GM12878 (cell line): ENCODE measurements at regions not wholly inside any gene's neighbourhood (a gene's known extent, or its start where the extent isn't known, plus 50 kb on each side); places are given as distances from the start of the nearest gene placed in this dataset.
"Not testable (repeated sequence)": the region's sequence is repeated elsewhere in the genome, so short reads cannot be mapped to it uniquely, and the experiment has no call there.

Source experiments
- ATAC-seq: fragments of 200-7000 bp; cut with Tn5 transposase; 3 replicates; pipeline ENCODE4 v1.9.1; 2020; ENCODE audit warnings: mild to moderate bottlenecking, moderate library complexity
- BruUV-seq: library from RNA; stranded (reverse); fragments of 400-500 nt; replicated peaks from 2 replicates; lab custom pipeline; 2021; lab: Mats Ljungman, UMichigan
- CTCF ChIA-PET: fragments of 300-600 bp; sonication (Branson Sonifier 250); formaldehyde crosslinking; extraction: SDS; loops from one replicate; lab custom pipeline; 2021; ENCODE audit warnings: inconsistent platforms; lab: Yijun Ruan, JAX
- POLR2A ChIA-PET: fragments of 350-600 bp; formaldehyde crosslinking; extraction: SDS; loops from one replicate; lab custom pipeline; 2021; ENCODE audit warnings: inconsistent platforms; lab: Charles Lee
- RAD21 ChIA-PET: fragments of 300-600 bp; sonication (Branson Sonifier 250); formaldehyde crosslinking; loops from one replicate; lab custom pipeline; 2023; ENCODE audit warnings: antibody characterized with exemption; ENCODE audit not compliant: unreplicated experiment; lab: Charles Lee
- SMC1A ChIA-PET: fragments of 300-600 bp; sonication (Branson Sonifier 250); formaldehyde crosslinking; loops from one replicate; lab custom pipeline; 2023; ENCODE audit not compliant: unreplicated experiment, uncharacterized antibody; lab: Charles Lee
- DNase-seq: peaks from one replicate; pipeline ENCODE4 v3.0.0-alpha.2; 2011; ENCODE audit warnings: low read depth, low spot score
- FAIRE-seq: peaks from 3 replicates; lab custom pipeline; 2011; peaks lifted over from hg19 to GRCh38; lab: Jason Lieb, UNC
- H2AFZ ChIP-seq: 2 replicates; pipeline ENCODE4 v1.6.0; 2011; ENCODE audit warnings: low read depth, low read length, control low read depth; ENCODE audit not compliant: control insufficient read depth
- H3K27ac ChIP-seq: 2 replicates; pipeline ENCODE4 v1.5.1; 2011; ENCODE audit warnings: control low read depth; ENCODE audit not compliant: control insufficient read depth, insufficient read depth
- H3K27me3 ChIP-seq, 2 experiments: replicated peaks in 1 of 2; 2 replicates each; pipeline versions ENCODE4 v1.6.0 to v1.6.1; 2011; ENCODE audit warnings: low read length in 1 of 2; ENCODE audit not compliant: control insufficient read depth in 2 of 2, insufficient read depth in 2 of 2
- H3K36me3 ChIP-seq, 2 experiments: 2 replicates each; pipeline ENCODE4 v1.5.1; 2011; ENCODE audit warnings: low read length in 1 of 2; ENCODE audit not compliant: control insufficient read depth in 2 of 2, insufficient read depth in 2 of 2
- H3K4me1 ChIP-seq: 2 replicates; pipeline ENCODE4 v1.6.1; 2011; ENCODE audit warnings: mild to moderate bottlenecking, low read length, moderate library complexity, mixed read lengths; ENCODE audit not compliant: control insufficient read depth, insufficient read depth
- H3K4me2 ChIP-seq: 2 replicates; pipeline ENCODE4 v1.6.0; 2011; ENCODE audit warnings: control low read depth; ENCODE audit not compliant: control insufficient read depth, insufficient read depth
- H3K4me3 ChIP-seq: fragments of 200-600 bp; sonication (generic); 2 replicates; pipeline ENCODE4 v1.5.1; 2016
- H3K79me2 ChIP-seq: 2 replicates; pipeline ENCODE4 v1.6.0; 2011; ENCODE audit warnings: low read length; ENCODE audit not compliant: control insufficient read depth, insufficient read depth
- H3K9ac ChIP-seq: 2 replicates; pipeline ENCODE4 v1.8.0; 2011; ENCODE audit warnings: low read length, control low read depth, mixed read lengths; ENCODE audit not compliant: control insufficient read depth, insufficient read depth
- H3K9me3 ChIP-seq: replicated peaks from 3 replicates; pipeline ENCODE4 v1.5.1; 2011; ENCODE audit warnings: mild to moderate bottlenecking, low read length; ENCODE audit not compliant: control insufficient read depth, insufficient read depth
- H4K20me1 ChIP-seq: 2 replicates; pipeline ENCODE4 v1.6.0; 2011; ENCODE audit not compliant: control insufficient read depth, insufficient read depth
- EP300 ChIP-seq, 2 experiments: fragments of 150-350 bp in 1 of 2; IDR thresholded peaks; 2 replicates each; pipeline ENCODE4 v1.6.1; 2011 to 2012; ENCODE audit warnings: low read depth in 2 of 2, low read length in 2 of 2, borderline replicate concordance in 1 of 2, improper control_type of control experiment in 1 of 2, inconsistent platforms in 1 of 2; ENCODE audit not compliant: control insufficient read depth in 1 of 2
- IKZF2 ChIP-seq, 2 experiments: fragments of 450-650 bp; IDR thresholded peaks; 2 replicates each; pipeline ENCODE4 v1.6.1; 2017; ENCODE audit warnings: mild to moderate bottlenecking in 2 of 2, moderate library complexity in 2 of 2
- RUNX3 ChIP-seq: IDR thresholded peaks from 2 replicates; pipeline ENCODE4 v1.6.1; 2012; ENCODE audit warnings: low read length, inconsistent platforms
- WGBS: methylation state at CpG from one replicate; pipeline ENCODE4 v1.1.6; 2016; ENCODE audit warnings: low lambda C conversion rate; ENCODE audit not compliant: insufficient replicate concordance, insufficient coverage; ENCODE audit errors: missing lambda C conversion rate; 5-methylcytosine and 5-hydroxymethylcytosine counted together
- in situ Hi-C: fragments of 300-500 bp; cut with MboI; formaldehyde crosslinking; loops from 9 replicates; pipeline ENCODE4 v1.14.3; 2018; ENCODE audit warnings: mixed read lengths
- intact Hi-C: fragments of 100-400 bp; cut with micrococcal nuclease; formaldehyde crosslinking; loops from one replicate; pipeline ENCODE4 v1.14.2; 2022; ENCODE audit not compliant: unreplicated experiment
- TF ChIP-seq, protein P1 (sequence below): fragments of 450-650 bp; IDR thresholded peaks from 2 replicates; pipeline ENCODE4 v1.6.1; 2016; ENCODE audit warnings: mild to moderate bottlenecking
- TF ChIP-seq, protein P2 (sequence below): fragments of 450-650 bp; IDR thresholded peaks from 2 replicates; pipeline ENCODE4 v1.6.1; 2017; ENCODE audit warnings: low read depth, mild to moderate bottlenecking, moderate library complexity

DNA sequence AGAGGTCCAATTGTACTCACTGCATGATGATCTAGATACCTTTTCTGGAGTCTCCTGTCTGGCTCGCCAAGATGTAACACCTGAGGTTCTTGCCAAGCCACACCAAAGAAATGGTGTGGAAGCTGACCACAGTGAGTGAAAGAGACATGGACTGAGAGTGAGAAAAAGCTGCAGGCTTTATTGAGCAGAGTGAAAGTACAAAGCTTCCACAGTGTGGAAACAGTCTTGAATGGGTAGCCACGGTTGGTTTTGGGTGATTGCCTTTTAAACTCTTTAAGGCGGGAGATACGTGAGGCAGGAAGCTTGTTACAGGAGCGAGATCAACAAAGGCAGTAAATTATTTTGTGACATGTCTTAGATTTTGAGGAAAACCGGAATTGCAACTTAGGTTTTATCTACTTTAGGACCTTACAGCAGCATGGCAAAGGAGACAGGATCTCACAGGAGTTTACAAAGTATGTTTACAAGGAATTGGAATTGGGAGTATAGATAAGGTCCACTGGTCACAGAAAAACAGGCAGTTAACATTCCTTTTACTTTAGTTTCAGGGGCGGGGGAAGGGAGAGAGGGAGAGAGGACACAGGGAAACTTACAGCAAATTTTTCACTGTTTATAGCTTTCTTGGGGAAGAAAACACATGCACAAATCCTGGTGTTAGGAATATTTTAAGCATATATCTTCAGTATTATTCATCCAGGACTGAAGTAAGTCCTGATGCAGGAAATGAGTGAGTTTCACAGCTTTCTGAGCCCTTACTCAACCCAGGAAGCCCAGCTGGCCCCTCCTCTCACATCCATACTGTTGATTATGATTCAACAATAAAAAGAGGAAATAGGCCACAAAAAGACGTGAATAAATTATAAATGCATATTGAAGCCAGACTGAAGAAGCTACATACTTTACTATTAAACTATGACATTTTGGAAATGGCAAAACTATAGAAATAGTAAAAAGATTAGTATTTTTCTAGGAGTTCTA, 257.6 kb upstream of the MBL2 start:
- ChIA-PET CTCF (interaction anchor here (0.7 to 1.5 kb wide), 3 partner anchors 17 to 73 kb away, joined by 3 to 5 read pairs (median 4); no protein-coding TSS in a partner anchor), SMC1A (interaction anchor here (0.6 to 1.7 kb wide), 14 partner anchors 9 to 653 kb away, joined by 3 to 8 read pairs (median 4); no protein-coding TSS in a partner anchor), RAD21 (interaction anchor here (1.0 to 1.3 kb wide), 4 partner anchors 23 to 101 kb away, joined by 3 to 4 read pairs (median 4); no protein-coding TSS in a partner anchor), POLR2A (interaction anchor here (0.7 kb wide), 1 partner anchor 1227 kb away, joined by 4 read pairs; no protein-coding TSS in a partner anchor)
- WGBS: 6% methylated on average over 8 of the region's 8 CpGs
- H3K9me3 ChIP-seq, H3K79me2 ChIP-seq, BruUV-seq, H3K4me1 ChIP-seq, H4K20me1 ChIP-seq, FAIRE-seq, H3K27ac ChIP-seq, H3K4me3 ChIP-seq, H3K27me3 ChIP-seq, DNase-seq, in situ Hi-C loops, H3K36me3 ChIP-seq, H3K9ac ChIP-seq: not testable (repeated sequence)
- ATAC-seq: peak; percentile 72
- TF ChIP-seq IKZF2 (IDR thresholded peaks at IDR 0.05): peak in 1 of 2 experiments; percentile 68; a peak in 2 of 4 replicates
- TF ChIP-seq, protein P1, sequence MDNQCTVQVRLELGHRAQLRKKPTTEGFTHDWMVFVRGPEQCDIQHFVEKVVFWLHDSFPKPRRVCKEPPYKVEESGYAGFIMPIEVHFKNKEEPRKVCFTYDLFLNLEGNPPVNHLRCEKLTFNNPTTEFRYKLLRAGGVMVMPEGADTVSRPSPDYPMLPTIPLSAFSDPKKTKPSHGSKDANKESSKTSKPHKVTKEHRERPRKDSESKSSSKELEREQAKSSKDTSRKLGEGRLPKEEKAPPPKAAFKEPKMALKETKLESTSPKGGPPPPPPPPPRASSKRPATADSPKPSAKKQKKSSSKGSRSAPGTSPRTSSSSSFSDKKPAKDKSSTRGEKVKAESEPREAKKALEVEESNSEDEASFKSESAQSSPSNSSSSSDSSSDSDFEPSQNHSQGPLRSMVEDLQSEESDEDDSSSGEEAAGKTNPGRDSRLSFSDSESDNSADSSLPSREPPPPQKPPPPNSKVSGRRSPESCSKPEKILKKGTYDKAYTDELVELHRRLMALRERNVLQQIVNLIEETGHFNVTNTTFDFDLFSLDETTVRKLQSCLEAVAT: 0 out of 2 replicates have a peak, but pooled peaks have one; percentile 20
- TF ChIP-seq, protein P2, sequence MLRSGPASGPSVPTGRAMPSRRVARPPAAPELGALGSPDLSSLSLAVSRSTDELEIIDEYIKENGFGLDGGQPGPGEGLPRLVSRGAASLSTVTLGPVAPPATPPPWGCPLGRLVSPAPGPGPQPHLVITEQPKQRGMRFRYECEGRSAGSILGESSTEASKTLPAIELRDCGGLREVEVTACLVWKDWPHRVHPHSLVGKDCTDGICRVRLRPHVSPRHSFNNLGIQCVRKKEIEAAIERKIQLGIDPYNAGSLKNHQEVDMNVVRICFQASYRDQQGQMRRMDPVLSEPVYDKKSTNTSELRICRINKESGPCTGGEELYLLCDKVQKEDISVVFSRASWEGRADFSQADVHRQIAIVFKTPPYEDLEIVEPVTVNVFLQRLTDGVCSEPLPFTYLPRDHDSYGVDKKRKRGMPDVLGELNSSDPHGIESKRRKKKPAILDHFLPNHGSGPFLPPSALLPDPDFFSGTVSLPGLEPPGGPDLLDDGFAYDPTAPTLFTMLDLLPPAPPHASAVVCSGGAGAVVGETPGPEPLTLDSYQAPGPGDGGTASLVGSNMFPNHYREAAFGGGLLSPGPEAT: 0 out of 2 replicates have a peak, but pooled peaks have one; percentile 14
- TF ChIP-seq RUNX3: peak; percentile 59; the same call in 1 of the 2 replicates
- peak in 1 of 2 experiments; percentile 18; a peak in 1 of 4 replicates for TF ChIP-seq EP300 (IDR thresholded peaks at IDR 0.05; ENCODE audit: borderline replicate concordance in 1 of 2, control insufficient read depth in 1 of 2, low read depth in 2 of 2, low read length in 2 of 2)
- Histone ChIP-seq H2AFZ (peak overlapping the region; percentile 29), H3K4me2 (peak overlapping the region; percentile 23; the same call in 1 of the 2 replicates)
- intact Hi-C loops: loop anchor here (5.0 kb wide), 1 partner anchor 63 kb away; no protein-coding TSS in a partner anchor
